GM12878 (cell line): ENCODE measurements at regions not wholly inside any gene's neighbourhood (a gene's known extent, or its start where the extent isn't known, plus 50 kb on each side); places are given as distances from the start of the nearest gene placed in this dataset.

Experiments used
- CEBPB ChIP-seq, 2 experiments: fragments of 150-350 bp in 1 of 2; IDR thresholded peaks; 2 replicates each; pipeline ENCODE4 v1.6.1; 2012 to 2014; ENCODE audit warnings: low read depth in 2 of 2, low read length in 2 of 2, borderline replicate concordance in 1 of 2, inconsistent platforms in 1 of 2
- ESRRA ChIP-seq: IDR thresholded peaks from 2 replicates; pipeline ENCODE4 v1.6.1; 2012; ENCODE audit warnings: mild to moderate bottlenecking, low read length, improper control_type of control experiment
- FOXK2 ChIP-seq: fragments of 450-650 bp; IDR thresholded peaks from 2 replicates; pipeline ENCODE4 v1.6.1; 2017; ENCODE audit warnings: mild to moderate bottlenecking, moderate library complexity
- FOXM1 ChIP-seq: IDR thresholded peaks from 2 replicates; pipeline ENCODE4 v1.6.1; 2012; ENCODE audit warnings: low read depth, mild to moderate bottlenecking, inconsistent platforms, low read length, moderate library complexity
- NR2C2 ChIP-seq: IDR thresholded peaks from 2 replicates; pipeline ENCODE4 v1.6.1; 2011; ENCODE audit warnings: borderline replicate concordance, low read depth; ENCODE audit not compliant: control insufficient read depth, insufficient read length
- POLR2AphosphoS5 ChIP-seq: IDR thresholded peaks from 2 replicates; pipeline ENCODE4 v1.6.1; 2011; ENCODE audit warnings: mild to moderate bottlenecking, low read length, inconsistent platforms
- SP1 ChIP-seq: IDR thresholded peaks from one replicate; pipeline ENCODE4 v1.6.1; 2011; ENCODE audit warnings: low read depth, low read length
- YY1 ChIP-seq: IDR thresholded peaks from 2 replicates; pipeline ENCODE4 v1.6.1; 2011; ENCODE audit warnings: low read depth, mild to moderate bottlenecking, low read length
- TF ChIP-seq, protein P1 (sequence below): IDR thresholded peaks from 2 replicates; pipeline ENCODE4 v1.6.1; 2012; ENCODE audit warnings: low read length, inconsistent platforms
- TF ChIP-seq, protein P2 (sequence below): fragments of 450-650 bp; IDR thresholded peaks from 2 replicates; pipeline ENCODE4 v1.6.1; 2017; ENCODE audit warnings: mild to moderate bottlenecking, low read depth, inconsistent platforms; ENCODE audit not compliant: poor library complexity, severe bottlenecking
- TF ChIP-seq, protein P3 (sequence below), 3 experiments: IDR thresholded peaks in 2 of 3; conservative IDR thresholded peaks in 1 of 3; 2 replicates each; pipeline ENCODE4 v1.5.1; 2011; ENCODE audit warnings: low read depth in 3 of 3, low read length in 3 of 3, mild to moderate bottlenecking in 3 of 3, control low read depth in 2 of 3, moderate library complexity in 2 of 3, inconsistent platforms in 1 of 3, mixed read lengths in 1 of 3; ENCODE audit not compliant: control insufficient read depth in 2 of 3, insufficient read depth in 1 of 3; ENCODE audit errors: extremely low read depth in 1 of 3

DNA sequence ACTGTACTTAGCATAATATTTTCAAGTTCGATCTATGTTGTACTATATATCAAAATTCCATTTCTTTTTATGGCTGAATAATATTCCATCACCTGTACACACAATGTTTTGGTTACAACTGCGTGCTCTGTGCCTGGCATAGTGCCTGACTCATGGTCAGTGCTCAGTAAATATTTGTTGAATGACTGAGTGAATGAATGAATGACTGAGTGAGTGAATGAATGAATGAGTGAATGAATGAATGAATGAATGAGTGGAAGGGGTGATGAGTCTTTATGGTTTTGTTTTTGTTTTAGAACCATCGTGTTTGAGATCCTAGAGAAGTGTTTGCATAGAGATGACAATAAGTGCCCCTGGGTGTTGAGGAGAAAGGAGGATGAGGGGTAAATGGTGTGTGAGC, 155.3 kb downstream of the MRM1 start:
- TF ChIP-seq FOXM1 (no peak), POLR2AphosphoS5 (no peak), ESRRA (no peak), YY1 (no peak), NR2C2 (no peak), CEBPB (IDR thresholded peaks at IDR 0.05; ENCODE audit: borderline replicate concordance in 1 of 2, low read depth in 2 of 2, low read length in 2 of 2) (no peak), SP1 (no peak), FOXK2 (no peak)
- TF ChIP-seq, protein P1, sequence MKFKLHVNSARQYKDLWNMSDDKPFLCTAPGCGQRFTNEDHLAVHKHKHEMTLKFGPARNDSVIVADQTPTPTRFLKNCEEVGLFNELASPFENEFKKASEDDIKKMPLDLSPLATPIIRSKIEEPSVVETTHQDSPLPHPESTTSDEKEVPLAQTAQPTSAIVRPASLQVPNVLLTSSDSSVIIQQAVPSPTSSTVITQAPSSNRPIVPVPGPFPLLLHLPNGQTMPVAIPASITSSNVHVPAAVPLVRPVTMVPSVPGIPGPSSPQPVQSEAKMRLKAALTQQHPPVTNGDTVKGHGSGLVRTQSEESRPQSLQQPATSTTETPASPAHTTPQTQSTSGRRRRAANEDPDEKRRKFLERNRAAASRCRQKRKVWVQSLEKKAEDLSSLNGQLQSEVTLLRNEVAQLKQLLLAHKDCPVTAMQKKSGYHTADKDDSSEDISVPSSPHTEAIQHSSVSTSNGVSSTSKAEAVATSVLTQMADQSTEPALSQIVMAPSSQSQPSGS = no peak
- TF ChIP-seq, protein P2, sequence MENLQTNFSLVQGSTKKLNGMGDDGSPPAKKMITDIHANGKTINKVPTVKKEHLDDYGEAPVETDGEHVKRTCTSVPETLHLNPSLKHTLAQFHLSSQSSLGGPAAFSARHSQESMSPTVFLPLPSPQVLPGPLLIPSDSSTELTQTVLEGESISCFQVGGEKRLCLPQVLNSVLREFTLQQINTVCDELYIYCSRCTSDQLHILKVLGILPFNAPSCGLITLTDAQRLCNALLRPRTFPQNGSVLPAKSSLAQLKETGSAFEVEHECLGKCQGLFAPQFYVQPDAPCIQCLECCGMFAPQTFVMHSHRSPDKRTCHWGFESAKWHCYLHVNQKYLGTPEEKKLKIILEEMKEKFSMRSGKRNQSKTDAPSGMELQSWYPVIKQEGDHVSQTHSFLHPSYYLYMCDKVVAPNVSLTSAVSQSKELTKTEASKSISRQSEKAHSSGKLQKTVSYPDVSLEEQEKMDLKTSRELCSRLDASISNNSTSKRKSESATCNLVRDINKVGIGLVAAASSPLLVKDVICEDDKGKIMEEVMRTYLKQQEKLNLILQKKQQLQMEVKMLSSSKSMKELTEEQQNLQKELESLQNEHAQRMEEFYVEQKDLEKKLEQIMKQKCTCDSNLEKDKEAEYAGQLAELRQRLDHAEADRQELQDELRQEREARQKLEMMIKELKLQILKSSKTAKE = no peak
- TF ChIP-seq, protein P3, sequence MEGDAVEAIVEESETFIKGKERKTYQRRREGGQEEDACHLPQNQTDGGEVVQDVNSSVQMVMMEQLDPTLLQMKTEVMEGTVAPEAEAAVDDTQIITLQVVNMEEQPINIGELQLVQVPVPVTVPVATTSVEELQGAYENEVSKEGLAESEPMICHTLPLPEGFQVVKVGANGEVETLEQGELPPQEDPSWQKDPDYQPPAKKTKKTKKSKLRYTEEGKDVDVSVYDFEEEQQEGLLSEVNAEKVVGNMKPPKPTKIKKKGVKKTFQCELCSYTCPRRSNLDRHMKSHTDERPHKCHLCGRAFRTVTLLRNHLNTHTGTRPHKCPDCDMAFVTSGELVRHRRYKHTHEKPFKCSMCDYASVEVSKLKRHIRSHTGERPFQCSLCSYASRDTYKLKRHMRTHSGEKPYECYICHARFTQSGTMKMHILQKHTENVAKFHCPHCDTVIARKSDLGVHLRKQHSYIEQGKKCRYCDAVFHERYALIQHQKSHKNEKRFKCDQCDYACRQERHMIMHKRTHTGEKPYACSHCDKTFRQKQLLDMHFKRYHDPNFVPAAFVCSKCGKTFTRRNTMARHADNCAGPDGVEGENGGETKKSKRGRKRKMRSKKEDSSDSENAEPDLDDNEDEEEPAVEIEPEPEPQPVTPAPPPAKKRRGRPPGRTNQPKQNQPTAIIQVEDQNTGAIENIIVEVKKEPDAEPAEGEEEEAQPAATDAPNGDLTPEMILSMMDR (IDR thresholded peaks at IDR 0.05 in 2 of 3, conservative IDR thresholded peaks at IDR 0.05 in 1 of 3; ENCODE audit: control insufficient read depth in 2 of 3, extremely low read depth in 1 of 3, insufficient read depth in 1 of 3, low read depth in 3 of 3, low read length in 3 of 3) = no peak
